ENCODE measurements at regions not wholly inside any gene's neighbourhood (a gene's known extent, or its start where the extent isn't known, plus 50 kb on each side); places are given as distances from the start of the nearest gene placed in this dataset.

DNA sequence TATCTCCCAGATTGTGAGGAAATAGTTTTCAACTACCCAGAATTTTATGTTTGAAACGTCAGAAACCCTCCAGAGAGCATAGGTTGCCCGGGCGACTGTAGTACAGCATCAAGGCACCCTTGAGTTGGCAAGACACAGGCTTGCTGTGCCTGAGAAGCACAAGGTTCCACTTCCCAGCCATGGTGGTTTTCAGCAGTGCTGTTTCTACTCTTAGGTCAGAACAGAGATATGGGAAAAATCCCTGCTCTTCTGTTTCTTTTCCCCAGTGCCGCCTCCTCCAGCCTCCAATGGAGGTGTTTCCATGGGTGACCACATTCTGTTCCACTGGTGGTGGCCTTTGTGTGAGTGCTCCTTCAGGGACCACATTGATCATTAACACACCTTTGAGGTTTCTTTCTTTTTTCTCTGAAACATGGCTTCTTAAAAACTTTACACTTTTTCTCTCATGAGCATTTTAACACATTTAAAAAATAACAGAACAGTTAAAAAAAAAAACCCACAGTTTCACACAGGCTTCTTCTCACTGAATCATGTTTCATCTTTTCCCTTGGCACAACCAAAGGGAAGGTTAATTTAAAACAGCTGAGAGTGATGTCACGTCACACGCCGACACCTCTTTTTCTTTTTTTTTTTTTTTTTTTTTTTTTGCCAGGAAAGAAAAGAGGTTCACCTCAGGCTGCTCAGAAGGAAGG is 229.3 kb upstream of the HDAC4 start:
- Mint-ChIP-seq H3K27ac (peak overlapping the region; percentile 26), H3K36me3 (ENCODE audit: low read depth) (no peaks in the 10 kb centered on the region), H3K4me1 (peaks cover 24% of the 10 kb centered on the region), H3K27me3 (peaks cover 3% of the 10 kb centered on the region), H3K4me3 (no peak overlapping the region), H3K9me3 (no peaks in the 10 kb centered on the region)
- ATAC-seq: no peak
- DNase-seq: no peak

DNA sequence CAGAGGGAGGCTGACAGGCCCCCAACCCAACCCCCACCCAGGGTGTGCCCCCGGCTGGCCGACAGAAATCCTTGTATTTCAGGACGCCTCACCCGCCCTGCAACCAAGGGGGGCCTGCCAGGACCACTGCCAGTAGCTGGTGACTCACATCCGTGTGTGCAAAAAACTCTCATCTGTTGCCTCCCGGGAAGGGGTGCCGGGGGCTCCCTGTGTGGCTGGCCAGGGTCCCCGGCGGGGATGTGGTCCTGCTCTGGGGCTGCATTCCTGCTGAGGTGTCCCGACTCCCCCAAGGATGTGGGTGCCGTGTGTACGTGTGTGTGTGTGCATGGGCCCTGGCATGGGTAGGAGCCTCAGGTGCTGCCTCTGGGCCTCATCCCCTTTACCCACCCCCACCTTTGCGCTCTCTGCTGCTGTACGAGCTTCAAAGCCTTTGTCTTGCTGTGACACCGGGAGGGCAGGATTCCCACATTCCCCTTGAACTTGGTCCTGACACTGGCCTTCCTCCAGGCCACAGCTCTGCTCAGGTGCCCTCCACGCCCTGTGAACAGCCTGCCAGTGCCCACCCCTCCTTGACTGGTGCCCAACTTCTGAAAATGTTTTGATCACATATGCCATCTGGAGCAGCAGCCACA is 226.3 kb upstream of the HDAC4 start:
- Mint-ChIP-seq H3K4me3 (no peak overlapping the region), H3K9me3 (no peaks in the 10 kb centered on the region), H3K36me3 (ENCODE audit: low read depth) (no peaks in the 10 kb centered on the region), H3K4me1 (peaks cover 42% of the 10 kb centered on the region), H3K27ac (no peak overlapping the region), H3K27me3 (peaks cover 8% of the 10 kb centered on the region)
- DNase-seq: no peak
- no peak for ATAC-seq

DNA sequence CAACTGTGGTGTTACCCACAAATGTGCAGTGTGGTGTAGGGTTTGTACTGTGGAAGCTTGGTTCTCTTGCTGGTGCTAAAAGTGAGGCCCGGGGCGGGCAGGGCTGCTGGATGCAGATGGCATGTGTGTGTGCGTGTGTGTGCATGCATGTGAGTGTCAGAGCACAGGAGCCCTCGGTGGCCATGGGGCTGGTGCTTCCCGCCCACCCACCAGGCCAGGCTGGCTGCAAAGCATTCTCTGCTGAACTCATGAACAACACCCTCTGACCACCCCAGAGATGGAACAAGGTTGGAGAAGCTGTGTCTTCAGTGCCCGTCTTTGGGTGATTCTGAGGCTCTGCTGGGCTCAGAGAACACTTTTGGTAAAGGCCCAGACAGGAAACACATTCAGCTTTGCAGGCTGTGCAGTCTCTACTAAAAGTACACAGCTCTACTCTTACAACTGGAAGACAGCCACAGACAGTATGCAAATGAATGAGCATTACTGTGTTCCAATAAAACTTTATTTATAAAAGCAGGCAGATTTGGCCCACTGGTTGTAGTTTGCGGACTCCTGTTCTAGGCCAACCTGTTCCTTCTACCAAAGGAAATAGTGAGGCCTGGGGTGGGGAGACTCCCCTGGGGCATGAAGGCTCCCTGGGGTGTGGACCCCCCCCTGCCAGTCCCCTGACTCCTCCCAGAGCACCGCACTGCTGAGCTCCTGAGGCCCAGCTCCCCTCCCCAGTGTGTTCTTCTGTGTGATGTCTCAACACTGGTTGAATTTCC is 225.3 kb upstream of the HDAC4 start:
- H3K36me3 Mint-ChIP-seq (ENCODE audit: low read depth): no peaks in the 10 kb centered on the region
- ATAC-seq: no peak
- DNase-seq: no peak
- H3K27me3 Mint-ChIP-seq: peaks cover 8% of the 10 kb centered on the region
- no peak overlapping the region for H3K27ac Mint-ChIP-seq
- no peak overlapping the region for H3K4me3 Mint-ChIP-seq
- peaks cover 40% of the 10 kb centered on the region for H3K4me1 Mint-ChIP-seq
- no peaks in the 10 kb centered on the region for H3K9me3 Mint-ChIP-seq

DNA sequence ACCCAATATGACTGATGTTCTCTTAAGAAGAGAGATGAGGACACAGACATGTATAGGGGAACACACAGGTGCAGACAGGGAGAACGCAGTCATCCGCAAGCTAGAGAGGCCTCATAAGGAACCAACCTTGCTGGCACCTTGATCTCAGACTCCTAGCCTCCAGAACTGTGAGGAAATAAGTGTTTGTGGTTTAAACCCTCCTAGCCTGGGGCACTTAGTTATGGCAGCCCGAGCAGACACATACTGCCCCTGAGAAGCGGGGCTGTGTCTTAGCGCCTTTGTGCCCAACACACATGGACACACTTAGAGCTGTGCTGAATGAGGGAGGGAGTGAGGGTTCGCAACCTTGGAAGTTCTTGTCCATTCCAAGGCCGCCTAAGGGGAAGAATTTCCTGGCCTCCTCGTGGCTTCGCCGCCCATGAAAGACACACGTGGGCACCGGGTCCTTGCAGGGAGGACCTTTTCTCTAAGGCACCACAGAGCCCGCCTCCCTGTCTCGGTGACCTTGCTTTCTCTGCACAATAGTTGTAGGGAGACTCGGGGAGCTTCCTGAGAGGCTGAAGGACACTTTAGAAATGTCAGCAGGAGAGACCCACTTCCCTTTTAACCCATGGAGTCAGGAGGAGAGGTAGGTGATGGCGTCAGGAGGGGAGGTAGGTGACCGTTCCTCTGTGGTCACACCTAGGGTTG is 224.5 kb upstream of the HDAC4 start:
- no peak overlapping the region for H3K4me3 Mint-ChIP-seq
- DNase-seq (no peak), ATAC-seq (no peak)
- peaks cover 8% of the 10 kb centered on the region for H3K27me3 Mint-ChIP-seq
- H3K27ac Mint-ChIP-seq: no peak overlapping the region
- peaks cover 34% of the 10 kb centered on the region for H3K4me1 Mint-ChIP-seq
- no peaks in the 10 kb centered on the region for H3K36me3 Mint-ChIP-seq (ENCODE audit: low read depth)
- no peaks in the 10 kb centered on the region for H3K9me3 Mint-ChIP-seq

DNA sequence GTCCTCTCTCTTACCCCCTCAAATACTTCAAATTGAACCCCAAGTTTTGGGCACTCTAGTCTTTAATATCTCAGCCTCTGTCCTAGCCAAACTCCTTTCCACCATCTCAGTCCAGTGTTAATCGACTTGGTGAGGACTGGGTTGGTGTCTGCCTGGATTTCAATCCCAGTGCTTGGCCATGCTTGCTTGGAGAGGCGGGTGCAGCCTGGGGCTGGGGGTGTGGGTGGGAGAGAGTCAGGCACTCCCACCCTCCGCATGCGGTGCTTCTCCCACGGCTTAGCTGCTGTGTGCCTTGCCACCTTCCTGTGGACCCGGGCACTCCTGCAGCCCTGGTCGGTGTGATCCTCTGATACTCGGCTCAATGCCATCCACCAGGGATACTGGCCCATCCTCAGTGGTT is 220.8 kb upstream of the HDAC4 start:
- Mint-ChIP-seq H3K9me3 (peaks cover 10% of the 10 kb centered on the region), H3K4me1 (peaks cover 26% of the 10 kb centered on the region), H3K36me3 (ENCODE audit: low read depth) (no peaks in the 10 kb centered on the region), H3K4me3 (no peak overlapping the region), H3K27ac (no peak overlapping the region), H3K27me3 (peaks cover 5% of the 10 kb centered on the region)
- ATAC-seq (no peak), DNase-seq (no peak)

DNA sequence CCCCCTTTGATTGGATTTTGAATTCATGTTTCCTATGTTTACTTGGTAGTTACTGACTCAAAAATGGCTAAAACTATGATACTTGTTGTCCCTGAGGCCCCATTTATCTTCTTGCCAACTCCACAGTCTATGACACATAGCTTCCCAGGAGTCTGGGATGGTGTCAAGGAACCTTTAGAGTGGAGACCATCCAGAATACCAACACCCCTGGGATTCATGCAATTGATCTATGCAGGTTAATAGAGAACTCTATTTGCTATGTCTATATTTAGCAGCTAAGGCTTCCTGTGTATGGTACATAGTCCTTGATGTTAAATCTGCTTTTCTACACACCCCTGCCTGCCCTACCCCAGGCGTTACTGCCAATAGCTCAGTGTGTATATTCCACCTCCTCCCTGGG is 218.5 kb upstream of the HDAC4 start:
- H3K27ac Mint-ChIP-seq: no peak overlapping the region
- H3K9me3 Mint-ChIP-seq: peaks cover 12% of the 10 kb centered on the region
- no peaks in the 10 kb centered on the region for H3K36me3 Mint-ChIP-seq (ENCODE audit: low read depth)
- H3K4me1 Mint-ChIP-seq: peaks cover 13% of the 10 kb centered on the region
- DNase-seq: no peak
- no peak for ATAC-seq
- peaks cover 3% of the 10 kb centered on the region for H3K27me3 Mint-ChIP-seq
- no peak overlapping the region for H3K4me3 Mint-ChIP-seq

DNA sequence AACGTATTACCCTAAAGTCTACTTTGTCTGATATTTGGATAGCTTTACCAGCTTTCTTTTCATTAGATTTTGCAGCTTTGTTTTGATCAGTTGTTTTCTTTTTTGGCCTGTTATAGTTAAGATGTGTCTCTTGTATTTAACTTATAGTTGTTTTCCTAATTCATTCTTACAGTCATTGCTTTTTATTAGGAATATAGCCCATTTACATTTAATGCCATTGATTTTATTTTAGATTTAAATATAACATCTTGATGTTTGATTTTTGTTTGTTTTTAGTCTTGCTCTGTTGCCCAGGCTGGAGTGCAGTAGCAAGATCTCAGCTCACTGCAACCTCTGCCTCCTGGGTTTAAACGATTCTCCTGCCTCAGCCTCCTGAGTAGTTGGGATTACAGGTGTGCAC is 215.9 kb upstream of the HDAC4 start:
- ATAC-seq (no peak), DNase-seq (no peak)
- no peaks in the 10 kb centered on the region for H3K36me3 Mint-ChIP-seq (ENCODE audit: low read depth)
- H3K27me3 Mint-ChIP-seq: no peaks in the 10 kb centered on the region
- peaks cover 12% of the 10 kb centered on the region for H3K9me3 Mint-ChIP-seq
- no peaks in the 10 kb centered on the region for H3K4me1 Mint-ChIP-seq
- no peak overlapping the region for H3K27ac Mint-ChIP-seq
- no peak overlapping the region for H3K4me3 Mint-ChIP-seq

DNA sequence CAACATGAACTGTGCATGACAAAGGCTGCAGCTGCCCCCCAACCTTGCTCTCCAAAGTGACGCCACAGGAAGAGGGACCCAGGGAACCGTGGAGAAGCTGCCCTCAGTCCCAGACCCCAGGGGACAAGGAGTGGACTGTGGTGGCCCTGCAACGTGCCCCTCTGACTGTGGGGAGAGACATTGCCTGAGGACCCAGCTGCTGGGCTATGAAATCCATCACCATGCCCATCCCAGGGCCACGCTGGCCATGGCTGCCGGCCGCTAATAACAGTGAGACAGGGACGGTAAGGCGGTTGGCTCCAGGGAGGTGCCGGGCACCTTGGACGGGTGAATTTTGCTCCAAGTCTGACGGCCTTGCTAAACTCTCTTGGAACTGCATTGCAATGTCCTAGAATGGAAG is 211.3 kb upstream of the HDAC4 start:
- H3K4me1 Mint-ChIP-seq: no peaks in the 10 kb centered on the region
- H3K36me3 Mint-ChIP-seq (ENCODE audit: low read depth): no peaks in the 10 kb centered on the region
- H3K9me3 Mint-ChIP-seq: peaks cover 4% of the 10 kb centered on the region
- no peaks in the 10 kb centered on the region for H3K27me3 Mint-ChIP-seq
- H3K4me3 Mint-ChIP-seq: no peak overlapping the region
- H3K27ac Mint-ChIP-seq: no peak overlapping the region
- ATAC-seq (no peak), DNase-seq (no peak)

DNA sequence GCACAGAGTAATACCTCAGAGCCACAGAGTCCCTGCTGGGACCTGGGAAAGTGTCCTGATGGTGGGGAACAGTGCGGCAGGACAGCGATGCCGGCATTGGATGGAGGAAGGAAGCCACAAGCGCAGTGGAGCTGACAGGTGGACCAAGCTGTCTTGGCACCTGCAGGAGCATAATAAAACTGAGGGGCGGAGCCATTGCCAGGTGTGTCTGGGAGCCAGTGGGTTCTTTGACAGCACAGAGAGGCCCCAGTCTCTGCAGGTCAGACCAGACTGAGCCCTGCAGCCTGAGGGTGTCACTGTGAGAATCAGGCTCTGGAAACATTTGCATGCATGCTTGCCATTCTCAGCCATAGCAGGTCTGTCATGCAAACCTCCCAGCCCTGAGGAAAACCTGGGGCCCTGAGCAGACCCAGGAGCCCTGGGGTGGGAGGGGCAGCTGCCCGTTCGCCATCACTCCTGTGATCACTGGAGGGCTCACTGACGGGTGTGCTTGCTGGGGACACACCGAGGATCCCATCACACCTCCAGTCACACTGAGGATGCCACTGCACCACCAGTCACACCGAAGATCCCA is 210.5 kb upstream of the HDAC4 start:
- DNase-seq: no peak
- H3K9me3 Mint-ChIP-seq: no peaks in the 10 kb centered on the region
- no peak overlapping the region for H3K4me3 Mint-ChIP-seq
- H3K36me3 Mint-ChIP-seq (ENCODE audit: low read depth): no peaks in the 10 kb centered on the region
- no peak overlapping the region for H3K27ac Mint-ChIP-seq
- no peak for ATAC-seq
- H3K27me3 Mint-ChIP-seq: no peaks in the 10 kb centered on the region
- no peaks in the 10 kb centered on the region for H3K4me1 Mint-ChIP-seq

DNA sequence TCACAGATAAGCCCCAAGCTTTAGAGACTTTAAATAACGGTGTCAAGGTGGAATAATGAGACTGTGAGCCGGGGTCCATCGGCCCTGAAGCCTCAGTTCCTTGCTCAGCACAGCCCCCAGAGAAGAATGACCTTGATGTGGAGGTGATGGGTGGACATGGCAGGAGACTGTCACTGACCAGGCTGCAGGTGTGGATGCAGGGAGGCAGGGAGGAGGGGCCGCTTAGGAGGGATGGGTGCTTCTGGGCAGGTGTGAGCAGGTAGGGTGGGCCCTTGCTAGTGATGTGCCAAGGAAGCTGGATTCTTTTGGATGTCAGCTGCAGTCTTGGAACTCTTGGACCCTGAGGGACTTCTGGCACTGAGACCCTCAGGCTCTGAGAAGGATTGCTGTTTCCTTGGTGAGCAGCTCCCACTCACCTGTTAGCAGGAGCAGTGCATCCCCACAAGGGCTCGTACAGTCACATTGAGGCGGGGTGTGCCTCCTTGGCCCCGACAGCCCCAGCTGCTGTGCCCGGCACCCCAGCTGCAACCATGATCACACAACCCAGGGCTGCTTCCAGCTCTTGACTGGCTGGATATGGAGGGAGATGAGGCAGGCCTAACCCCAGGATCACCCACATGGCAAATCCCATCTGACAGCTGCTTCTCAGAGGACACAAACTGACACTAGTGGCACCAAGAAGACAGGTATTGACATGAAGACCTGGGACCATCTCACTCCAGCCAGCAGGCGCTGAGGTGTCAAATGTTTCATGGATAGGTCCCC is 209.8 kb upstream of the HDAC4 start:
- Mint-ChIP-seq H3K27ac (no peak overlapping the region), H3K4me3 (no peak overlapping the region), H3K27me3 (no peaks in the 10 kb centered on the region), H3K9me3 (no peaks in the 10 kb centered on the region), H3K4me1 (no peaks in the 10 kb centered on the region), H3K36me3 (ENCODE audit: low read depth) (no peaks in the 10 kb centered on the region)
- ATAC-seq (no peak), DNase-seq (no peak)

DNA sequence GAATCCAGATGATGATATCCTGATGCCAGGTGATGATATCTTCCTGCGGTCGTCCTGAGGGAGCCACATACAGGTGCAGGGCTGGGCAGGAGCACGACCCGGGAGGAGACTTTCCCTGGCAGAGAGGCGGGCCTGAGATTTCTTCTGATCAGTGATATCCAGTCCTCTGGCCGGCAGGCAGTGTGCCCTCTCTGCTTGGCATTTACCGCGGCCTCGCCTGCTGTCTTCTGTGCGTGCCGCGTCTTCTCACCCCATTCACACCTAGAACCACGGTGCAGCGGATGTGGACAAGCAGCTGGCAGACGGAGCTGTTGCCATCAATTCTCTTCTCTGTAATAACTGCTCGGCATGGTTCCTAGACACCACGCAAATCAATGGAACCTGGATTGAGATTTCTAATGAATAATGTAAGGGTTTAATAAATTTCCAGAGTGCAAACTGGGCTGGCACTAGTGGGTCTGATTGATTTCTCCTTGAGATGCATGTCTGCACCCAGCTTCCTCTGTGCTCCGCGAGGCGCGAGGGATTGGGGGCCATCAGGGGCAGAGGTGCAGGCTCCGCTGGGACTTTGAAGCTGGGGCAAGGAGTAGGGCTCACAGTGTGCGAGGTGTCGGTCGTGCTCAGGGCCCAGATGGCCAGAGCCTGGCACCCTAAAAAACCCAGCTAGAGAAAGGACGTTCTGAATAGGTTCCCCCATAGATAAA is 208.9 kb upstream of the HDAC4 start:
- Mint-ChIP-seq H3K4me3 (no peak overlapping the region), H3K27ac (no peak overlapping the region), H3K9me3 (no peaks in the 10 kb centered on the region), H3K4me1 (no peaks in the 10 kb centered on the region), H3K27me3 (no peaks in the 10 kb centered on the region), H3K36me3 (ENCODE audit: low read depth) (no peaks in the 10 kb centered on the region)
- no peak for ATAC-seq
- no peak for DNase-seq

DNA sequence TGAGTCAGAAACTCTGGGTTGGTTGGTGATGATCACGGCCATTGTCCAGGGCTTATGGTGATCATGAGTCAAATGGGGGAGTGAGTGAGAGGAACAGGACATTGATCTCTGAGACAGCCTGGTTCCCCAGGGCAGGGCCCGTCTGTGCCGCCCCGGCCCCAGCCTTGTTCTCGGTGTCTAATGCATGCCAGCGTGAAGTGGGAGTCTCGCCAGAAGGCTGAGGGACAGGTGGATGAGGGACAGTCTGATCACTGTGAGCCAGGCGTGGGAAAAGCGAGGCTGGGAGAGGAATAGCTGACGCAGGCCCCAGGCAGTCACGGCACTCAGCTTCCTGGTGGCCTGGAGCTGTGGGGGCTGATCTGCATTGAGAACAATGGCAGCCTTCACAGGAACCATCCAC is 208.3 kb upstream of the HDAC4 start:
- no peaks in the 10 kb centered on the region for H3K36me3 Mint-ChIP-seq (ENCODE audit: low read depth)
- H3K9me3 Mint-ChIP-seq: no peaks in the 10 kb centered on the region
- H3K27me3 Mint-ChIP-seq: no peaks in the 10 kb centered on the region
- no peaks in the 10 kb centered on the region for H3K4me1 Mint-ChIP-seq
- no peak for DNase-seq
- H3K27ac Mint-ChIP-seq: no peak overlapping the region
- H3K4me3 Mint-ChIP-seq: no peak overlapping the region
- ATAC-seq: no peak

DNA sequence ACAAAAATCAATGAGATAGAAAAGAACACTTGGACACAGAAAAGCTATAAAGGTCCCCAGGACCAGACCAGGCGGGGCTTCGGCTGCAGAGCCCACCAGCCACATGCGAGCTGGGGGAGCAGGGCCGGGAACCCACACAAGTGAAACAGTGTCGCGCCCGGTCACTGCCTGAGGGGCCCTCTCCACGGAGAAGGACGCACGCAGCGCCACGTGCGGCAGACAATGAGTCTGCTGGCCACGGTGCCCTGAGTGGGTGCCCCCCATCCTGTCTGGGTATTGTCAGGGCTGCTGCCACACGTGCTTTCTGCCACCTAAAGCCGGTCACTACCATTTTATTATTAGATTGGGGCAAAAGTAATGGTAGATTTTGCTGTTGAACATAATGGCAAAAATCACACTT is 207.9 kb upstream of the HDAC4 start:
- DNase-seq (no peak), ATAC-seq (no peak)
- Mint-ChIP-seq H3K9me3 (no peaks in the 10 kb centered on the region), H3K27ac (no peak overlapping the region), H3K4me1 (no peaks in the 10 kb centered on the region), H3K36me3 (ENCODE audit: low read depth) (no peaks in the 10 kb centered on the region), H3K4me3 (no peak overlapping the region), H3K27me3 (no peaks in the 10 kb centered on the region)

All from activated naive CD8-positive, alpha-beta T cell treated with anti-CD3 and anti-CD28 coated beads, Interleukin-2, amount 50 U/mL, for 24 hours (primary cell).